ENCODE measurements at regions not wholly inside any gene's neighbourhood (a gene's known extent, or its start where the extent isn't known, plus 50 kb on each side); places are given as distances from the start of the nearest gene placed in this dataset.

DNA sequence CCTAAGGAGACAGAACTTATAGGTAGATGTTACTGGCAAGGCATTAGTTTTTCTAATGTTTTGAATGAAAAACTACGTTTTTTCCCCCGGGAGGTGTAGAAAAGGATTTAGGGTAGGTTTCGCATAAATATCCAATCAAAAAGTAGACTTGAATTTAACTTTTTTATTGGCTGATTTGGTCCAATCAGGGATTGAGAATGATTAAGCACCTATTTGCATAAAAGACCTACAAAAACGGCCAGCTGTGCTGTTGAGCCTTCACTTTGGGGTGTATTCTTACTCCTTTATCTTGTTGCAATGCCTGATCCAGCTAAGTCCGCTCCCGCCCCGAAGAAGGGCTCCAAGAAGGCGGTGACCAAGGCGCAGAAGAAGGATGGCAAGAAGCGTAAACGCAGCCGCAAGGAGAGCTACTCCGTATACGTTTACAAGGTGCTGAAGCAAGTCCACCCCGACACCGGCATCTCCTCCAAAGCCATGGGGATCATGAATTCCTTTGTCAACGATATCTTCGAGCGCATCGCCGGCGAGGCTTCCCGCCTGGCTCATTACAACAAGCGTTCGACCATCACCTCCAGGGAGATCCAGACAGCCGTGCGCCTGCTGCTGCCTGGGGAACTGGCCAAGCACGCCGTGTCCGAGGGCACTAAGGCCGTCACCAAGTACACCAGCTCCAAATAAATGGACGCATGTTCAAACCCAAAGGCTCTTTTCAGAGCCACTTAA is 113.5 kb upstream of the BTN3A2 start:
- peaks cover 22% of the 10 kb centered on the region for H3K4me1 ChIP-seq
- POLR2A ChIA-PET = interaction anchor here (0.6 to 3.4 kb wide), 22 partner anchors 8 to 1639 kb away, joined by 3 to 166 read pairs (median 7); a partner anchor contains a TSS
- Mint-ChIP-seq H3K4me1 (ENCODE audit: low read depth, unreplicated experiment) (peaks cover 18% of the 10 kb centered on the region), H3K36me3 (ENCODE audit: insufficient read depth, unreplicated experiment) (peaks cover 71% of the 10 kb centered on the region), H3K4me3 (ENCODE audit: unreplicated experiment) (peak overlapping the region; percentile 71), H3K9me3 (ENCODE audit: unreplicated experiment) (no peaks in the 10 kb centered on the region), H3K27me3 (ENCODE audit: insufficient read depth, unreplicated experiment) (peaks cover 3% of the 10 kb centered on the region), H3K27ac (ENCODE audit: unreplicated experiment) (peak overlapping the region; percentile 71)
- TF ChIP-seq, protein P1, sequence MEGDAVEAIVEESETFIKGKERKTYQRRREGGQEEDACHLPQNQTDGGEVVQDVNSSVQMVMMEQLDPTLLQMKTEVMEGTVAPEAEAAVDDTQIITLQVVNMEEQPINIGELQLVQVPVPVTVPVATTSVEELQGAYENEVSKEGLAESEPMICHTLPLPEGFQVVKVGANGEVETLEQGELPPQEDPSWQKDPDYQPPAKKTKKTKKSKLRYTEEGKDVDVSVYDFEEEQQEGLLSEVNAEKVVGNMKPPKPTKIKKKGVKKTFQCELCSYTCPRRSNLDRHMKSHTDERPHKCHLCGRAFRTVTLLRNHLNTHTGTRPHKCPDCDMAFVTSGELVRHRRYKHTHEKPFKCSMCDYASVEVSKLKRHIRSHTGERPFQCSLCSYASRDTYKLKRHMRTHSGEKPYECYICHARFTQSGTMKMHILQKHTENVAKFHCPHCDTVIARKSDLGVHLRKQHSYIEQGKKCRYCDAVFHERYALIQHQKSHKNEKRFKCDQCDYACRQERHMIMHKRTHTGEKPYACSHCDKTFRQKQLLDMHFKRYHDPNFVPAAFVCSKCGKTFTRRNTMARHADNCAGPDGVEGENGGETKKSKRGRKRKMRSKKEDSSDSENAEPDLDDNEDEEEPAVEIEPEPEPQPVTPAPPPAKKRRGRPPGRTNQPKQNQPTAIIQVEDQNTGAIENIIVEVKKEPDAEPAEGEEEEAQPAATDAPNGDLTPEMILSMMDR (IDR thresholded peaks at IDR 0.05; ENCODE audit: insufficient read depth in 1 of 2, low read depth in 1 of 2, low read length in 1 of 2, severe bottlenecking in 1 of 2, unreplicated experiment in 1 of 2) = no peak
- peak overlapping the region; percentile 97 for H3K4me3 ChIP-seq (ENCODE audit: low read depth, low read length)
- no peaks in the 10 kb centered on the region for H3K9me3 ChIP-seq
- CTCF ChIA-PET = interaction anchor here (1.7 to 2.2 kb wide), 2 partner anchors 19 to 35 kb away, joined by 7 to 11 read pairs; a partner anchor contains a TSS
- H3K36me3 ChIP-seq (ENCODE audit: control insufficient read depth, insufficient read depth, low read length) = no peaks in the 10 kb centered on the region
- intact Hi-C loops (cut with micrococcal nuclease; ENCODE audit: unreplicated experiment) = loop anchor here (1.0 to 2.0 kb wide), 5 partner anchors 21 to 47 kb away; a partner anchor contains a TSS
- TSS peak; percentile 88 for BruUV-seq (replicated peaks)
- peak; percentile 88 to 91 for DNase-seq
- no peaks in the 10 kb centered on the region for H3K27me3 ChIP-seq (replicated peaks; ENCODE audit: control insufficient read depth, insufficient read depth, low read length)

DNA sequence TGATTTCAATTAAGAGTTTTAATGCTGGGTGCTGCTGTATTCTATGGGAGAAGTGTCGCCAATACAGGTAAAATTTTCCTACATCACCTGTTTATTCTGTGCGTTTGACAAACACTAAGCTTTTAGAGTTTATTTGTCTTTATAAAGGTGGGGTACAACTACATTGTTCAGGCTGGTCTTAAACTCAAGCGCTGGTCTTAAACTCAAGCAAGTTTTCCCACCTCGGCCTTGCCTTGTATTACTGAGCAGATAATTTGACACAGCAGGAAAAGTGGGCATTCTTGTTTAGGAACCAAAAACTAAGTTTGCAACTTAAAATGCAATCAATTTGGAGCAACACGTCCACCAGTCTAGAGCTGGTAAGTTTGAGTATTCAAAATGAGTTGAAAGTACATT is 112.9 kb upstream of the BTN3A2 start:
- Histone ChIP-seq H3K9me3 (no peaks in the 10 kb centered on the region), H3K36me3 (ENCODE audit: control insufficient read depth, insufficient read depth, low read length) (no peaks in the 10 kb centered on the region), H3K4me1 (peaks cover 27% of the 10 kb centered on the region), H3K27me3 (replicated peaks; ENCODE audit: control insufficient read depth, insufficient read depth, low read length) (no peaks in the 10 kb centered on the region), H3K4me3 (ENCODE audit: low read depth, low read length) (peak overlapping the region; percentile 97)
- no peaks in the 10 kb centered on the region for H3K9me3 Mint-ChIP-seq (ENCODE audit: unreplicated experiment)
- ChIA-PET POLR2A (interaction anchor here (0.6 to 3.4 kb wide), 17 partner anchors 8 to 1638 kb away, joined by 3 to 166 read pairs (median 12); a partner anchor contains a TSS), CTCF (no interaction called here)
- H3K4me3 Mint-ChIP-seq (ENCODE audit: unreplicated experiment) = peak overlapping the region; percentile 71
- BruUV-seq (replicated peaks) = no TSS peak
- DNase-seq = no peak
- H3K4me1 Mint-ChIP-seq (ENCODE audit: low read depth, unreplicated experiment) = peaks cover 23% of the 10 kb centered on the region
- peaks cover 73% of the 10 kb centered on the region for H3K36me3 Mint-ChIP-seq (ENCODE audit: insufficient read depth, unreplicated experiment)
- peak overlapping the region; percentile 71 for H3K27ac Mint-ChIP-seq (ENCODE audit: unreplicated experiment)
- intact Hi-C loops (cut with micrococcal nuclease; ENCODE audit: unreplicated experiment) = no loop called here
- H3K27me3 Mint-ChIP-seq (ENCODE audit: insufficient read depth, unreplicated experiment) = peaks cover 3% of the 10 kb centered on the region
- TF ChIP-seq, protein P1 (IDR thresholded peaks at IDR 0.05; ENCODE audit: insufficient read depth in 1 of 2, low read depth in 1 of 2, low read length in 1 of 2, severe bottlenecking in 1 of 2, unreplicated experiment in 1 of 2) = no peak

- H3K9me3 ChIP-seq = no peaks in the 10 kb centered on the region
- Mint-ChIP-seq H3K36me3 (ENCODE audit: insufficient read depth, unreplicated experiment) (peaks cover 76% of the 10 kb centered on the region), H3K4me1 (ENCODE audit: low read depth, unreplicated experiment) (peaks cover 34% of the 10 kb centered on the region), H3K9me3 (ENCODE audit: unreplicated experiment) (no peaks in the 10 kb centered on the region), H3K27me3 (ENCODE audit: insufficient read depth, unreplicated experiment) (peaks cover 3% of the 10 kb centered on the region), H3K27ac (ENCODE audit: unreplicated experiment) (no peak overlapping the region), H3K4me3 (ENCODE audit: unreplicated experiment) (peak overlapping the region; percentile 19)
- no peaks in the 10 kb centered on the region for H3K27me3 ChIP-seq (replicated peaks; ENCODE audit: control insufficient read depth, insufficient read depth, low read length)
- H3K4me1 ChIP-seq = peaks cover 45% of the 10 kb centered on the region
- H3K4me3 ChIP-seq (ENCODE audit: low read depth, low read length) = no peak overlapping the region
- H3K36me3 ChIP-seq (ENCODE audit: control insufficient read depth, insufficient read depth, low read length) = peaks cover 2% of the 10 kb centered on the region
- ChIA-PET CTCF (interaction anchor here (1.2 kb wide), 1 partner anchor 16 kb away, joined by 3 read pairs; a partner anchor contains a TSS), POLR2A (interaction anchor here (4.0 to 6.4 kb wide), 2 partner anchors 17 to 38 kb away, joined by 40 to 107 read pairs; a partner anchor contains a TSS)
- no TSS peak for BruUV-seq (replicated peaks)
- TF ChIP-seq, protein P1 (IDR thresholded peaks at IDR 0.05; ENCODE audit: insufficient read depth in 1 of 2, low read depth in 1 of 2, low read length in 1 of 2, severe bottlenecking in 1 of 2, unreplicated experiment in 1 of 2) = no peak
- DNase-seq = no peak
- intact Hi-C loops (cut with micrococcal nuclease; ENCODE audit: unreplicated experiment) = no loop called here
Measured at GRCh38 chr6:26254724-26255123, 110.3 kb upstream of the BTN3A2 start.

All from Caco-2 (cell line).